NB4 (cell line): ENCODE measurements at regions not wholly inside any gene's neighbourhood (a gene's known extent, or its start where the extent isn't known, plus 50 kb on each side); places are given as distances from the start of the nearest gene placed in this dataset.

Source experiments
- DNase-seq: peaks from one replicate; pipeline ENCODE4 v3.0.0; 2010; ENCODE audit warnings: low read depth
- H3K4me3 ChIP-seq: one replicate; pipeline ENCODE4 v1.5.1; 2011; ENCODE audit warnings: mild to moderate bottlenecking, low read depth, low read length, moderate library complexity
- MYC ChIP-seq: IDR thresholded peaks from 2 replicates; pipeline ENCODE4 v1.6.1; 2011; ENCODE audit warnings: low read depth, low read length
- POLR2A ChIP-seq: IDR thresholded peaks from 2 replicates; pipeline ENCODE4 v1.6.1; 2011; ENCODE audit warnings: mild to moderate bottlenecking; ENCODE audit not compliant: insufficient read length; ENCODE audit errors: extremely low read depth
- TF ChIP-seq, protein P1 (sequence below): IDR thresholded peaks from 2 replicates; pipeline ENCODE4 v1.6.1; 2011; ENCODE audit warnings: low read depth, low read length
- TF ChIP-seq, protein P2 (sequence below): IDR thresholded peaks from one replicate; pipeline ENCODE4 v1.5.1; 2012; ENCODE audit warnings: low read depth, low read length

DNA sequence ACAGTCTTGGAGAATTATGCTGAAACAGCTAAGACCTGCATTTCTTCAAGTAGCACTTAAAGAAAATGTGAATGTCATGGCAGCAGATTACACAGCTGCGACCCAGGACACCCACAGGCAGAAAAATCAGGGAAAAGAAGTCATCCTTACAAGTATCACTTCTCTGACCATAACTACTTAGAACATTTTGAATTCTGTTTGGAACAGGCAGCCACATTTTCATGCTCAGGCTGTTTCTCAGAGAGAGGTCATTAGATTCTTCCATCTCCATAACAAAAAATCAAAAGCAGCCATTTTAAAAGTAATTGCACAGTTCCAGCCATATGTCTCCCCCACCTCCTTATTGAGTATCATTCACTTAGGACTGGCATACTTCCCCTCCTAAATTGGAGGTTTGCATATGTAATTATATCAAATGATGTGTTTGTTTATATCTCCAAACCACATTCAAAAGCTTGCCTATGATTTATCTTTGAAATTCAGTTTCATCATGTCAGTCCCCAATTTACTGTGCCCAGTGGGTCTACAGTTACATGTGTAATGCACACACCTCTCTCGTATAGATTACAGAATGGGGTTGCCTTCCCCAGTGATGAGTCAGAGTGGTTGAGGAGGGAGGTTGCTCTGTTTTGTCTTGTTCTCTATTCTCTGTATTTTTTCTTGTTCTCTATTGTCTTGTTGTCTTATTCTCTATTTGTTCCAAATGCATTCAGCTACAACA is 276.5 kb upstream of the MTNR1B start:
- TF ChIP-seq, protein P1, sequence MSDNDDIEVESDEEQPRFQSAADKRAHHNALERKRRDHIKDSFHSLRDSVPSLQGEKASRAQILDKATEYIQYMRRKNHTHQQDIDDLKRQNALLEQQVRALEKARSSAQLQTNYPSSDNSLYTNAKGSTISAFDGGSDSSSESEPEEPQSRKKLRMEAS: no peak
- TF ChIP-seq, protein P2, sequence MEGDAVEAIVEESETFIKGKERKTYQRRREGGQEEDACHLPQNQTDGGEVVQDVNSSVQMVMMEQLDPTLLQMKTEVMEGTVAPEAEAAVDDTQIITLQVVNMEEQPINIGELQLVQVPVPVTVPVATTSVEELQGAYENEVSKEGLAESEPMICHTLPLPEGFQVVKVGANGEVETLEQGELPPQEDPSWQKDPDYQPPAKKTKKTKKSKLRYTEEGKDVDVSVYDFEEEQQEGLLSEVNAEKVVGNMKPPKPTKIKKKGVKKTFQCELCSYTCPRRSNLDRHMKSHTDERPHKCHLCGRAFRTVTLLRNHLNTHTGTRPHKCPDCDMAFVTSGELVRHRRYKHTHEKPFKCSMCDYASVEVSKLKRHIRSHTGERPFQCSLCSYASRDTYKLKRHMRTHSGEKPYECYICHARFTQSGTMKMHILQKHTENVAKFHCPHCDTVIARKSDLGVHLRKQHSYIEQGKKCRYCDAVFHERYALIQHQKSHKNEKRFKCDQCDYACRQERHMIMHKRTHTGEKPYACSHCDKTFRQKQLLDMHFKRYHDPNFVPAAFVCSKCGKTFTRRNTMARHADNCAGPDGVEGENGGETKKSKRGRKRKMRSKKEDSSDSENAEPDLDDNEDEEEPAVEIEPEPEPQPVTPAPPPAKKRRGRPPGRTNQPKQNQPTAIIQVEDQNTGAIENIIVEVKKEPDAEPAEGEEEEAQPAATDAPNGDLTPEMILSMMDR: no peak
- TF ChIP-seq POLR2A: no peak
- no peak for TF ChIP-seq MYC
- DNase-seq: no peak
- no peak overlapping the region for H3K4me3 ChIP-seq

DNA sequence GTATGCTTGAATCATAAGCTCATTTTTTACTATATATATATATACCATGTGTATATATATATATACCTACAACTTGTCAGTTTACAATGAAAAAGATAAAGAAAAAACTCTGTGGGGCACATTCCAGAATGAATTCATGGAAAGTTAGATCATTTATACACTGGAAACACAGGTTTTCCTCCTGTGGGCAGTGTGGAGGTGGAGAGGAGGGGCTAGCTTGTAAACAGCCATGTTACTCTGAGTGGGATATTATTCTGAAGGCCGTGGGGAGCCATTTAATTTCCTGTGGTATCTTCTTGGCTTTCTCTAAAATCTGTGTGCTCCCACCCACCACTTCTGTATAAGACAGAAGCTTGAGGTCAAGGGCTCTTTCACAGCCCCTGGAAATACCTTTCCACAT is 273.4 kb upstream of the MTNR1B start:
- H3K4me3 ChIP-seq: no peak overlapping the region
- TF ChIP-seq, protein P2: no peak
- TF ChIP-seq, protein P1: no peak
- TF ChIP-seq MYC (no peak), POLR2A (no peak)
- no peak for DNase-seq

DNA sequence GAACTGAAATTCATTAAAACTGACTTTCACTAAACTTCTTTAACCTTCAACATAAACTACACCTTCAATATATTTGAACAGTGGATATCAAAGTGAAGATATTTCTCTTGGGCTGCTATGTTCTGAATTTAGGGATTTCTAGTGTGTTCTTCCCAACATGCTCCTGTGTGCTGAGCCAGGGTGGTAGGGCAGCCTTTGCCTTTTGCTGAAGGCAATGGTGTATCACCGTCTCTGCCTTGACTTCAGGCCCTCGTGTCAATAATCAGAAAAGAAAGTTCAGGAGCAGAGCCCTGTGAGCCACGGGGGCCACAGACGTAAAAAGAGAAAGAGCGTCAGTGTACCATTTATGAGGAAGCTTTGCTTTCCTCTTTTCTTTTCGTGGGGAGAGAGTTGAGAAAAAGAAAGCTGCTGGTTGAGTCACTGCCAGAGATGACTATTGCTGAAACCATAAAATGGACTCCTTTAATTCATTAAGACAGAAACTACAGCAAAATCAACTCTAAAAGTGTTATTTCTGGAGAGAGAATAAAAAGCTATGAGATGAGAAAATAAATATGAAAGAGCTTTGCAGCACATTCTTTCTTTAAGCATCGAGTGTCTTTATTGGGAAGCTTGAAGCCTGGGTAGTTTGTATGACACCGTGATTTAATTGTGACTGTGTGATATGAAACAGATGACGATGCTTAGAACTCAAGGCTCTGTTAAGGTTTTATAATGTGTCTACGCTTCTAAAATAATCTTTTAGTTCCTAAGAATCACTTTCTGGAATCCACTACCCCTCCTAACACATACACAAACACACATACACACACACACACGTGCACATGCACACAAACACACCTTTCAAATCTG is 271.8 kb upstream of the MTNR1B start:
- no peak overlapping the region for H3K4me3 ChIP-seq
- DNase-seq: no peak
- TF ChIP-seq POLR2A (no peak), MYC (no peak)

DNA sequence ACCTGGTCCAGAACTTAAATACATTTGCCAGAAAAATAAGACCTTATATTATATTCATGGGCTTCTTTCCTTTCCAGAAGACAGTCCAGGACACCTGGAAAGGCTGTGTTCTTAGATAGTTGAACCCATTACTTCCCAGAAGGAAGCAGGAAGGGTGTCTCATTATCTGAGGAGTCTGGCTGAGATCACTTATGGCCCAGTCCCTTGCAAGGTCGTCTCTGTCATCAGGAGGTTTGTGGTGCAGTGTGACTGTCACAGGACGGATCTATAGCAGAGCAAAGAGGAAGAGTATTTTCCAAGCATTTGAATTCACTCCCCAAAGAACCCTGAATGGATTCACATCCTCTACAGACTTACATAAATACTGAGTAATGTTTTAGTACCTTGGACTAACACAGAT is 270.7 kb upstream of the MTNR1B start:
- DNase-seq: no peak
- no peak overlapping the region for H3K4me3 ChIP-seq
- TF ChIP-seq MYC: no peak

DNA sequence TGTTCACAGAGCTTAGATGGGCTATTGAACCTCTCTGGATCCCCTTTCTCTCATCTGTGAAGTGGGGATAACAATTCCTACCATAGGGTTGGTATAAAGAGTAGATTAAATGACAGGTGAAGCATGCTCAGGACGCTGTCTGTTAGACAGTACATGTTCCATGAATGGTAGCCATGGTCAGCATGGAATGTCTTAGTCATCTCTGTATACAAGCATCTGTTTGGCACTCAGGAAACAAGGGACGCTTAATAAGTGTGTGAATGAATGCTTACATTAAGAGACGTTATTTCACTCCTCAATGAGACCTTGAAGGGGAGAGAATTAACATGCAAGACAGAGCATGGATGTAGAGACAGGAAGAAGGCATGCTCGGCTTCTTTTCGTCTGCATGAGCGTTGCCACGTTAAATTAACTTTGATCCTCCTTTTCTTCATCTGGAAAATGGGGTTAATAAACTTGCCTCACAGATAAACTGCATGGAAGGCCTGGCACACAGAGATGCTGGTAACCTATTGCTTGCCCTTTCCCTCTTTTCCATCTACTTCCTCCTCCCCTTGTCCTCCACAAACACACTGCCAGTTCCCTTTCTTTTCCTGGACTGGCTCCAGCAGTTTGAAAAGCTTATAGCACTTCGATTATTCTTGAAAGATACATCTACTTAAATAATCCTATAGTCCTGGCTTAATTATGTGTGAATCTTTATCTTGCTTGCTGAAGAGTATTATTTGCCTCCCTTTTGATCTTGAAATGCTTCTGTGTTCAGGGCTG is 267.2 kb upstream of the MTNR1B start:
- H3K4me3 ChIP-seq: no peak overlapping the region
- no peak for DNase-seq
- TF ChIP-seq, protein P2: no peak
- TF ChIP-seq POLR2A (no peak), MYC (no peak)
- TF ChIP-seq, protein P1: no peak

DNA sequence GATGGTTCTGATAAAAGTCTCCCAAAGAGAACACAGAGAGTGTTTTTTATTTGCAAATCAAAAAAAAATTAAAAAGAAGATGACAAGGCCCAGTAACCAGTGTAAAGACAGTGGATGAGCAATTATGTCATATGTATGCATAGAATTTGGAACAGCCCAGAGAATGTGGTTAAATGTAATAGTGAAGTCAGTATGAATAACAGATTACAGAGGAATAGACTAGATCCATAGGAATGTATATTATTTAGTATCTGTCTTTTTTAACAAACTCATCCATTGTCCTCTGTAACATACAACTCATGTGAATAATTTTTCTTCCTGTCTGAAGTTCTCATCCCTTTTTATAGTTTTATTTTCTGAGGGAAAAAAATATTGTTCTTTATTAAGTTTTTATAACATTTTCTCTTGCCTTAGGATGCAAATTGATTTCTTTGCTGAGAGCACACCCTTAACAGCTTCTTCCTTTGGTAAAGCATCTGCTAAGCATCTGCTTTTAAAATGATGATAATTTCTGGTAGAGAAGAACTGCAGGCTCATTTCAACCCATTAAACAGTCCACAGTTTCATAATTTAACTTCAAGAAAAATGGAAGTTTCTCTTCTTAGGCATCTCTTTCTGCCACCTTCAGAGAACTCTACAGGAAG is 266.5 kb upstream of the MTNR1B start:
- H3K4me3 ChIP-seq: no peak overlapping the region
- DNase-seq: no peak
- TF ChIP-seq, protein P2: no peak
- TF ChIP-seq, protein P1: no peak
- TF ChIP-seq MYC: no peak
- TF ChIP-seq POLR2A: no peak
